CD4-positive, alpha-beta T cell treated with Interleukin-12 subunit alpha and Interleukin-12 subunit beta, for 1 hour (primary cell): ENCODE measurements at regions not wholly inside any gene's neighbourhood (a gene's known extent, or its start where the extent isn't known, plus 50 kb on each side); places are given as distances from the start of the nearest gene placed in this dataset.

Source experiments
- DNase-seq: peaks from one replicate; pipeline ENCODE4 v3.0.0-alpha.2; 2020

GRCh38 chr11:26121466-26121865 is 210.5 kb upstream of the ANO3 start:
- DNase-seq, result no peak

- DNase-seq, result no peak
Observed at GRCh38 chr11:26126741-26127140, 205.2 kb upstream of the ANO3 start.

- DNase-seq, result no peak
Observed at GRCh38 chr11:26127336-26127735, 204.6 kb upstream of the ANO3 start.

GRCh38 chr11:26131406-26131805 is 200.5 kb upstream of the ANO3 start:
- DNase-seq, result no peak

GRCh38 chr11:26134053-26134452 is 197.9 kb upstream of the ANO3 start:
- no peak for DNase-seq

GRCh38 chr11:26134481-26135355 is 197.2 kb upstream of the ANO3 start:
- DNase-seq, result no peak

- no peak for DNase-seq
Observed at GRCh38 chr11:26137651-26138050, 194.3 kb upstream of the ANO3 start.

- no peak for DNase-seq
Observed at GRCh38 chr11:26142891-26143290, 189.0 kb upstream of the ANO3 start.

GRCh38 chr11:26143566-26144290 is 188.2 kb upstream of the ANO3 start:
- DNase-seq, result no peak

- DNase-seq, result no peak
Observed at GRCh38 chr11:26144291-26144690, 187.6 kb upstream of the ANO3 start.

- DNase-seq, result no peak
Observed at GRCh38 chr11:26144911-26145310, 187.0 kb upstream of the ANO3 start.

GRCh38 chr11:26149585-26149984 is 182.3 kb upstream of the ANO3 start:
- no peak for DNase-seq

GRCh38 chr11:26150031-26150430 is 181.9 kb upstream of the ANO3 start:
- DNase-seq, result no peak

GRCh38 chr11:26158251-26158650 is 173.7 kb upstream of the ANO3 start:
- DNase-seq, result no peak

GRCh38 chr11:26162291-26162690 is 169.6 kb upstream of the ANO3 start:
- DNase-seq, result no peak

GRCh38 chr11:26186389-26186788 is 145.5 kb upstream of the ANO3 start:
- DNase-seq, result no peak

GRCh38 chr11:26187639-26188038 is 144.3 kb upstream of the ANO3 start:
- DNase-seq, result no peak

GRCh38 chr11:26188554-26188953 is 143.4 kb upstream of the ANO3 start:
- DNase-seq, result no peak

GRCh38 chr11:26191193-26191592 is 140.7 kb upstream of the ANO3 start:
- DNase-seq, result no peak

GRCh38 chr11:26193694-26194365 is 138.1 kb upstream of the ANO3 start:
- DNase-seq, result no peak

GRCh38 chr11:26194881-26195280 is 137.0 kb upstream of the ANO3 start:
- no peak for DNase-seq

- DNase-seq, result no peak
Observed at GRCh38 chr11:26198532-26199096, 133.3 kb upstream of the ANO3 start.

- DNase-seq, result no peak
Observed at GRCh38 chr11:26199331-26200095, 132.4 kb upstream of the ANO3 start.
